Esophagus squamous epithelium (tissue), 4 donors: ENCODE measurements at regions not wholly inside any gene's neighbourhood (a gene's known extent, or its start where the extent isn't known, plus 50 kb on each side); places are given as distances from the start of the nearest gene placed in this dataset.

Experiments
- POLR2A ChIP-seq, 4 donors: fragments of 450-650 bp; IDR thresholded peaks; one replicate each; pipeline ENCODE4 v1.6.1; 2017; ENCODE audit warnings: antibody characterized with exemption in 4 of 4, mild to moderate bottlenecking in 4 of 4, moderate library complexity in 3 of 4
- TF ChIP-seq, protein P1 (sequence below), 6 experiments: fragments of 450-650 bp in 4 of 6; fragments of 200-600 bp in 2 of 6; sonication (generic) in 2 of 6; IDR thresholded peaks; one replicate each; pipeline ENCODE4 v1.5.1; 2016 to 2019; ENCODE audit warnings: antibody characterized with exemption in 6 of 6, mild to moderate bottlenecking in 4 of 6, moderate library complexity in 4 of 6

DNA sequence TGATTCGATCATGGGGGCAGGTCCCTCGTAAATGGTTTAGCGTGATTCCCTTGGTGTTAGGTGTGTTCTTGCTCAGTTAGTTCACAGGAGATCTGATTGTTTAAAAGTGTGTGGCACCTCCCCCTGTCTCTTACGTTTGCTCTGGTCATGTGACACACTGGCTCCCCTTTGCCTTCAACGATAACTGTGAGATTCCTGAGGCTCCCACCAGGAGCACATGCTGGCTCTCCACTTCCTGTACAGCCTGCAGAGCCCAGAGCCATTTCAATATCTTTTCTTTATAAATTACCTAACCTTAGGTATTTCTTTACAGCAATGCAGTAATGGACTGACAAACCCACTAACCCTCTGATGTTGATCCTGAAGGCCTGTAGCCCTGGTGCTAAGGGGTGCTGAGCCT lies 141.9 kb downstream of the FCRL5 start:
- TF ChIP-seq, protein P1, sequence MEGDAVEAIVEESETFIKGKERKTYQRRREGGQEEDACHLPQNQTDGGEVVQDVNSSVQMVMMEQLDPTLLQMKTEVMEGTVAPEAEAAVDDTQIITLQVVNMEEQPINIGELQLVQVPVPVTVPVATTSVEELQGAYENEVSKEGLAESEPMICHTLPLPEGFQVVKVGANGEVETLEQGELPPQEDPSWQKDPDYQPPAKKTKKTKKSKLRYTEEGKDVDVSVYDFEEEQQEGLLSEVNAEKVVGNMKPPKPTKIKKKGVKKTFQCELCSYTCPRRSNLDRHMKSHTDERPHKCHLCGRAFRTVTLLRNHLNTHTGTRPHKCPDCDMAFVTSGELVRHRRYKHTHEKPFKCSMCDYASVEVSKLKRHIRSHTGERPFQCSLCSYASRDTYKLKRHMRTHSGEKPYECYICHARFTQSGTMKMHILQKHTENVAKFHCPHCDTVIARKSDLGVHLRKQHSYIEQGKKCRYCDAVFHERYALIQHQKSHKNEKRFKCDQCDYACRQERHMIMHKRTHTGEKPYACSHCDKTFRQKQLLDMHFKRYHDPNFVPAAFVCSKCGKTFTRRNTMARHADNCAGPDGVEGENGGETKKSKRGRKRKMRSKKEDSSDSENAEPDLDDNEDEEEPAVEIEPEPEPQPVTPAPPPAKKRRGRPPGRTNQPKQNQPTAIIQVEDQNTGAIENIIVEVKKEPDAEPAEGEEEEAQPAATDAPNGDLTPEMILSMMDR (IDR thresholded peaks at IDR 0.05): no peak
- no peak for TF ChIP-seq POLR2A (IDR thresholded peaks at IDR 0.05)
